CD14-positive monocyte (primary cell): ENCODE measurements at regions not wholly inside any gene's neighbourhood (a gene's known extent, or its start where the extent isn't known, plus 50 kb on each side); places are given as distances from the start of the nearest gene placed in this dataset.

Experiments
- DNase-seq, 3 donors: peaks; one replicate each; pipeline ENCODE4 v3.0.0-alpha.2; 2011 to 2022
- H2AFZ ChIP-seq: 2 replicates; pipeline ENCODE4 v1.6.0; 2012; ENCODE audit warnings: mild to moderate bottlenecking, low read depth, low read length, inconsistent platforms; ENCODE audit not compliant: insufficient read depth, poor library complexity, severe bottlenecking
- H3K27ac ChIP-seq, 2 donors: 1 replicate in 1 of 2; 2 replicates in 1 of 2; pipeline ENCODE4 v1.5.1; 2012 to 2013; ENCODE audit warnings: low read length in 2 of 2, control low read depth in 1 of 2, inconsistent platforms in 1 of 2, low read depth in 1 of 2, mild to moderate bottlenecking in 1 of 2
- H3K27me3 ChIP-seq, 2 donors: one replicate each; pipeline versions ENCODE4 v1.6.0 to v1.6.1; 2011 to 2013; ENCODE audit warnings: low read length in 2 of 2; ENCODE audit not compliant: control insufficient read depth in 2 of 2, insufficient read depth in 2 of 2
- H3K36me3 ChIP-seq, 2 donors: replicated peaks in 1 of 2; 1 replicate in 1 of 2; 2 replicates in 1 of 2; pipeline versions ENCODE4 v1.5.1 to v1.6.1; 2012 to 2013; ENCODE audit warnings: low read length in 2 of 2, control low read depth in 1 of 2, inconsistent platforms in 1 of 2, mild to moderate bottlenecking in 1 of 2; ENCODE audit not compliant: insufficient read depth in 2 of 2, control insufficient read depth in 1 of 2
- H3K4me1 ChIP-seq, 2 donors: 1 replicate in 1 of 2; 2 replicates in 1 of 2; pipeline versions ENCODE4 v1.5.1 to v1.6.1; 2012 to 2013; ENCODE audit warnings: low read length in 2 of 2, control low read depth in 1 of 2, inconsistent platforms in 1 of 2, mild to moderate bottlenecking in 1 of 2, moderate library complexity in 1 of 2; ENCODE audit not compliant: insufficient read depth in 2 of 2, control insufficient read depth in 1 of 2
- H3K4me2 ChIP-seq: replicated peaks from 2 replicates; pipeline ENCODE3; 2012; ENCODE audit warnings: low read length, moderate library complexity, mild to moderate bottlenecking; ENCODE audit not compliant: poor library complexity, severe bottlenecking; ENCODE audit errors: extremely low read depth
- H3K4me3 ChIP-seq, 3 experiments: fragments of 200-600 bp in 1 of 3; sonication (generic) in 1 of 3; replicated peaks in 1 of 3; 1 replicate in 2 of 3; 2 replicates in 1 of 3; pipeline ENCODE4 v1.5.1; 2011 to 2013; ENCODE audit warnings: low read length in 3 of 3, mild to moderate bottlenecking in 3 of 3, control low read depth in 2 of 3, low read depth in 2 of 3, inconsistent platforms in 1 of 3, moderate library complexity in 1 of 3
- H3K79me2 ChIP-seq: 2 replicates; pipeline ENCODE4 v1.6.0; 2012; ENCODE audit warnings: mild to moderate bottlenecking, control low read depth, inconsistent platforms, low read length, moderate library complexity; ENCODE audit not compliant: insufficient read depth
- H3K9ac ChIP-seq: 2 replicates; pipeline ENCODE4 v1.6.0; 2017; ENCODE audit warnings: low read length, mild to moderate bottlenecking; ENCODE audit not compliant: insufficient read depth, poor library complexity, severe bottlenecking
- H3K9me3 ChIP-seq, 2 donors: replicated peaks in 1 of 2; 1 replicate in 1 of 2; 2 replicates in 1 of 2; pipeline versions ENCODE4 v1.5.1 to v1.6.1; 2012 to 2013; ENCODE audit warnings: low read length in 2 of 2, control low read depth in 1 of 2; ENCODE audit not compliant: control insufficient read depth in 1 of 2, insufficient read depth in 1 of 2
- H4K20me1 ChIP-seq: 2 replicates; pipeline ENCODE4 v1.6.0; 2012; ENCODE audit warnings: mild to moderate bottlenecking, low read length, control low read depth, moderate library complexity; ENCODE audit not compliant: insufficient read depth
- H3K27ac Mint-ChIP-seq, 7 donors: one replicate each; pipeline ENCODE4 v1.8.0; 2020; ENCODE audit warnings: mild to moderate bottlenecking in 7 of 7, mixed read lengths in 7 of 7, moderate library complexity in 6 of 7, inconsistent platforms in 2 of 7
- H3K27me3 Mint-ChIP-seq, 3 donors: one replicate each; pipeline ENCODE4 v1.8.0; 2021 to 2022; ENCODE audit warnings: low read depth in 3 of 3, mild to moderate bottlenecking in 3 of 3, mixed read lengths in 3 of 3, moderate library complexity in 3 of 3, inconsistent platforms in 1 of 3
- H3K36me3 Mint-ChIP-seq, 2 donors: one replicate each; pipeline ENCODE4 v1.8.0; 2020; ENCODE audit warnings: mixed read lengths in 2 of 2, inconsistent platforms in 1 of 2, mild to moderate bottlenecking in 1 of 2
- H3K4me1 Mint-ChIP-seq: one replicate; pipeline ENCODE4 v1.8.0; 2020; ENCODE audit warnings: mild to moderate bottlenecking, mixed read lengths
- H3K4me3 Mint-ChIP-seq, 2 donors: one replicate each; pipeline ENCODE4 v1.8.0; 2020; ENCODE audit warnings: mild to moderate bottlenecking in 2 of 2, mixed read lengths in 2 of 2, moderate library complexity in 1 of 2
- H3K9me3 Mint-ChIP-seq, 7 donors: one replicate each; pipeline ENCODE4 v1.8.0; 2020 to 2022; ENCODE audit warnings: mixed read lengths in 7 of 7, mild to moderate bottlenecking in 6 of 7, moderate library complexity in 6 of 7, inconsistent platforms in 2 of 7
- WGBS: methylation state at CpG from one replicate; pipeline ENCODE4 v1.1.5; 2013; ENCODE audit warnings: missing lambda C conversion rate; ENCODE audit not compliant: insufficient coverage; 5-methylcytosine and 5-hydroxymethylcytosine counted together
- intact Hi-C, 2 donors: fragments of 100-400 bp; cut with micrococcal nuclease; formaldehyde crosslinking; loops; one replicate each; pipeline versions ENCODE4 v1.15.0 to v1.15.1; 2023
- TF ChIP-seq, protein P1 (sequence below): fragments of 200-600 bp; IDR thresholded peaks from one replicate; pipeline ENCODE4 v1.8.0; 2022; ENCODE audit warnings: antibody characterized with exemption, mild to moderate bottlenecking

GRCh38 chr7:155878674-155879073 lies 66.4 kb upstream of the SHH start:
- no peak overlapping the region for H3K4me3 Mint-ChIP-seq
- no peak overlapping the region for H3K27ac Mint-ChIP-seq
- H3K27ac ChIP-seq, result no peak overlapping the region
- DNase-seq, result no peak
- H3K9ac ChIP-seq, result no peak overlapping the region
- H3K9me3 ChIP-seq, result no peaks in the 10 kb centered on the region
- 92% methylated on average over 4 of the region's 8 CpGs for WGBS
- H3K9me3 Mint-ChIP-seq, result peaks cover 0 to 4% (median 0%) of the 10 kb centered on the region in 7 donors
- peaks cover 4% of the 10 kb centered on the region for H3K4me1 Mint-ChIP-seq
- no peaks in the 10 kb centered on the region for H3K36me3 Mint-ChIP-seq
- no peaks in the 10 kb centered on the region for H3K36me3 ChIP-seq
- no peaks in the 10 kb centered on the region for H3K27me3 ChIP-seq
- H2AFZ ChIP-seq, result no peak overlapping the region
- H3K27me3 Mint-ChIP-seq, result peaks cover 1 to 6% (median 3%) of the 10 kb centered on the region in 3 donors
- no peaks in the 10 kb centered on the region for H4K20me1 ChIP-seq
- intact Hi-C loops, result no loop called here
- H3K4me1 ChIP-seq, result no peaks in the 10 kb centered on the region
- no peak overlapping the region for H3K4me2 ChIP-seq
- TF ChIP-seq, protein P1, sequence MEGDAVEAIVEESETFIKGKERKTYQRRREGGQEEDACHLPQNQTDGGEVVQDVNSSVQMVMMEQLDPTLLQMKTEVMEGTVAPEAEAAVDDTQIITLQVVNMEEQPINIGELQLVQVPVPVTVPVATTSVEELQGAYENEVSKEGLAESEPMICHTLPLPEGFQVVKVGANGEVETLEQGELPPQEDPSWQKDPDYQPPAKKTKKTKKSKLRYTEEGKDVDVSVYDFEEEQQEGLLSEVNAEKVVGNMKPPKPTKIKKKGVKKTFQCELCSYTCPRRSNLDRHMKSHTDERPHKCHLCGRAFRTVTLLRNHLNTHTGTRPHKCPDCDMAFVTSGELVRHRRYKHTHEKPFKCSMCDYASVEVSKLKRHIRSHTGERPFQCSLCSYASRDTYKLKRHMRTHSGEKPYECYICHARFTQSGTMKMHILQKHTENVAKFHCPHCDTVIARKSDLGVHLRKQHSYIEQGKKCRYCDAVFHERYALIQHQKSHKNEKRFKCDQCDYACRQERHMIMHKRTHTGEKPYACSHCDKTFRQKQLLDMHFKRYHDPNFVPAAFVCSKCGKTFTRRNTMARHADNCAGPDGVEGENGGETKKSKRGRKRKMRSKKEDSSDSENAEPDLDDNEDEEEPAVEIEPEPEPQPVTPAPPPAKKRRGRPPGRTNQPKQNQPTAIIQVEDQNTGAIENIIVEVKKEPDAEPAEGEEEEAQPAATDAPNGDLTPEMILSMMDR, result no peak
- H3K79me2 ChIP-seq, result no peaks in the 10 kb centered on the region
- H3K4me3 ChIP-seq, result no peak overlapping the region

DNA sequence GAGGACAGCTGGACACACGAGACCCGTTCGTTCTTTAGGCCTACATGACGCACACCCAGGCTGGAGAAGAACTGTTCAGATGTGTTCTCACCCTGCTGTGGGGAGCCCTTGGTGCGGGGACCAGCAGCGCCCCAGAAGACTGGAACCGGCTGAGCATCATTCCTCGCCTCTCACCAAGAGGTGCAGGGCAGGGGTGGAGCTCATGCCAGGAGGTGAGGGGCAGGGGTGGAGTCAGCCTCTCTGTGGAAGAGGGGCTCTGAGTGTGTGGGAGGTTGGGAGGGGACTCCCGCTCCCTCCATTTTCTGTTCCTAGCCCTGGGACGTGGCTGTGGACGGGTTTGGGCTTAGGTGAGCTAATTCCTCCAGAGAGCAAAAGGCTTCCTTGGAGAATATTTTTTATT lies 66.0 kb upstream of the SHH start:
- Histone ChIP-seq H4K20me1 (no peaks in the 10 kb centered on the region), H3K79me2 (no peaks in the 10 kb centered on the region), H3K9ac (no peak overlapping the region), H3K4me3 (no peak overlapping the region), H2AFZ (no peak overlapping the region), H3K36me3 (no peaks in the 10 kb centered on the region), H3K27me3 (no peaks in the 10 kb centered on the region), H3K9me3 (no peaks in the 10 kb centered on the region), H3K27ac (no peak overlapping the region), H3K4me1 (no peaks in the 10 kb centered on the region), H3K4me2 (no peak overlapping the region)
- Mint-ChIP-seq H3K4me3 (no peak overlapping the region), H3K27me3 (peaks cover 1 to 5% (median 3%) of the 10 kb centered on the region in 3 donors), H3K36me3 (no peaks in the 10 kb centered on the region), H3K4me1 (peaks cover 4% of the 10 kb centered on the region), H3K9me3 (peaks cover 0 to 4% (median 0%) of the 10 kb centered on the region in 7 donors), H3K27ac (no peak overlapping the region)
- WGBS, result 86% methylated on average over 8 of the region's 11 CpGs
- no peak for DNase-seq
- TF ChIP-seq, protein P1, result no peak
- intact Hi-C loops, result no loop called here
